ENCODE measurements at regions not wholly inside any gene's neighbourhood (a gene's known extent, or its start where the extent isn't known, plus 50 kb on each side); places are given as distances from the start of the nearest gene placed in this dataset.

DNA sequence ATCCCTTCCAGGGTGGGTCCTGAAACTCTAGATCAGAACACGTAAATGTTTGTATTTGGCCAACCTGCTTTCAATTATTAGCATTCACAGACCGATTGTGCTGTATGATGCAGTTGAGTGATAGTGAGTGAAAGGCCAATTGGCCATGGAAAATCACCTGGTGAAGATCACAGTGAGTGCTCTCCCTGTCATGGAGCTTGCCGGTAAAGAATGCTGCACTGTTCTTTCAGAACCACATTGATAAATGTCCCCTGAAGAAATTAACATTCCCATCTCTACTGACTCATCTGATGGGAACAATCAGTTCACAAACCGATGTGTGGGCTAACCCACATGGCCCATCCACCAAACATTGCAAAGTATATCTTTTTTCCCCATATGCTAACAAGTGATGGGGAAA is 324.8 kb upstream of the TBL1XR1 start:
- in situ Hi-C loops (cut with MboI; ENCODE audit: low pct_unique_long_range_greater_than_20kb, low sequenced_read_pairs, unreplicated experiment), result no loop called here
- TF ChIP-seq, protein P1, sequence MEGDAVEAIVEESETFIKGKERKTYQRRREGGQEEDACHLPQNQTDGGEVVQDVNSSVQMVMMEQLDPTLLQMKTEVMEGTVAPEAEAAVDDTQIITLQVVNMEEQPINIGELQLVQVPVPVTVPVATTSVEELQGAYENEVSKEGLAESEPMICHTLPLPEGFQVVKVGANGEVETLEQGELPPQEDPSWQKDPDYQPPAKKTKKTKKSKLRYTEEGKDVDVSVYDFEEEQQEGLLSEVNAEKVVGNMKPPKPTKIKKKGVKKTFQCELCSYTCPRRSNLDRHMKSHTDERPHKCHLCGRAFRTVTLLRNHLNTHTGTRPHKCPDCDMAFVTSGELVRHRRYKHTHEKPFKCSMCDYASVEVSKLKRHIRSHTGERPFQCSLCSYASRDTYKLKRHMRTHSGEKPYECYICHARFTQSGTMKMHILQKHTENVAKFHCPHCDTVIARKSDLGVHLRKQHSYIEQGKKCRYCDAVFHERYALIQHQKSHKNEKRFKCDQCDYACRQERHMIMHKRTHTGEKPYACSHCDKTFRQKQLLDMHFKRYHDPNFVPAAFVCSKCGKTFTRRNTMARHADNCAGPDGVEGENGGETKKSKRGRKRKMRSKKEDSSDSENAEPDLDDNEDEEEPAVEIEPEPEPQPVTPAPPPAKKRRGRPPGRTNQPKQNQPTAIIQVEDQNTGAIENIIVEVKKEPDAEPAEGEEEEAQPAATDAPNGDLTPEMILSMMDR (IDR thresholded peaks at IDR 0.05; ENCODE audit: extremely low read depth, insufficient read depth, missing control alignments), result no peak
- DNase-seq (ENCODE audit: low spot score), result no peak

DNA sequence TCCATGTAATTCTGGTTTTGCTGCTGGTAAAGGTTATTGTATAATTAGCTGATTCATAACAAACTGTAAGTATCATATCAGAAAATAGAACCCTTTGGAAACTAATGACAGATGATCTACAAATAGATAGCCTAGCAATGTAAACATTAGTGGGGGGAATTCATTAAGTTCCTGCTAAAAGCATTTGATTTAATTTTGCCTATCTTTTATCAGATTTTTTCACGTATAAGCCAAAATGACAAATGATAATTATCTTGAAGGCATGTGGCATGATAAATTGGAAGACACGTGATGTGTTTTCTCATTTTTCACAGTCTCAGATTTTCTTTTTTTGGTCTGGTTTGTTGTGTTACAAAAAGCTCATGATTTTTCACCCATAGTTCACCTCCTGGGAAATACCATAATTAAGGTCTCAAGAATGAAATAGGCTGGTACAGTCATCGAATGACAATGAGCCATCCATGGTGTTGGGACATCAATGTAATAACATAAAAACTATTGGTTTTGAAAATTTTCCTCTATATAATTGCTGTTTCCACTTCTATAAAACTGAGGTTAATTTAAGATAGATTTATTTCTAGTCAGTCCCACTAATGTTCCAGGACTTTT is 325.9 kb upstream of the TBL1XR1 start:
- in situ Hi-C loops (cut with MboI; ENCODE audit: low pct_unique_long_range_greater_than_20kb, low sequenced_read_pairs, unreplicated experiment), result no loop called here
- no peak for DNase-seq (ENCODE audit: low spot score)
- TF ChIP-seq, protein P1 (IDR thresholded peaks at IDR 0.05; ENCODE audit: extremely low read depth, insufficient read depth, missing control alignments), result no peak

DNA sequence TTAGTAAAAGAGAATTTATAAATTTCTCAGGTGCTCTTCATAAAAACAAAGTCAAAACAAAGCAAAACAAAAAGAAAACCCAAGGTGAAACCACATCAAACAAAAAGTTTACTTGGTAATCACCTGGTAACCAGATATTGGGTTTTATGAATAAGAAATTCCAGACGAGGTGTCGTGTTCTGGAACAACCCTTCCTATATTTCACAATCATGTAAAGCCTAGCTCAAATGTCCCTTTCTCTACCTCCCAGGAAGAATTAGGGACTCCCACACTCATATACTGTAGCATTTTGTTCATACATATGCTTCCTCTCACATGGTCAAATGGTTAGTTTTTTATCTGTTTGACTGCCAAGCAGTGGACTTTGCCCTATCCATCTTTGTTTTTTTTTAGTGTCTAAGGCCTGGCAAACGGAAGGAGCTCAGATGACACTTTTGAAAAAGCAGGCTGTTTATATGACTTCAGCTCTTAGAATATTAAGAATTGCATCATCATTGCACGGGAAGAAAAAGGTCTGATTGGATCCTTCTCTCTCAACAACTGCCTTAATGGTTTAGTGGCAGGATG is 326.7 kb upstream of the TBL1XR1 start:
- in situ Hi-C loops (cut with MboI; ENCODE audit: low pct_unique_long_range_greater_than_20kb, low sequenced_read_pairs, unreplicated experiment), result no loop called here
- TF ChIP-seq, protein P1 (IDR thresholded peaks at IDR 0.05; ENCODE audit: extremely low read depth, insufficient read depth, missing control alignments), result no peak
- DNase-seq (ENCODE audit: low spot score), result no peak

DNA sequence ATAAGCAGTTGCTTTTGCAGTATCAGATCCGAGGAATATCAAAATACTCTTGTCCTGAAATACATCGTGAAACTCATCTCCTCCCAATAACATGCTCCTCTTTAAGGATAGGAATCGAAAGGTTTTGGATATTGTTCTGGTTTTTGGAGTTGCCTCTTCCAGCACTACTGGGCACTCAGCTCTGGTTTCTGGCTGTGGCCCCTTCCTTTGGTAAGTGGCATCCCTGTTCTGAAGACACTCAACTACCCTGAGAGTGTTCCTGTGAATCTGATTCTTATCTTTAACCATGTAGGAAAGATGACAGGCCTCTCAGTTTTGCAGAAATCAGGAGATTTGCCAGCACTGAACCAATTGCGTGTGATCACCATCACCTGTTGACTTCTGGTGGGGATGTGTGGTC is 327.5 kb upstream of the TBL1XR1 start:
- no peak for DNase-seq (ENCODE audit: low spot score)
- TF ChIP-seq, protein P1 (IDR thresholded peaks at IDR 0.05; ENCODE audit: extremely low read depth, insufficient read depth, missing control alignments), result no peak
- in situ Hi-C loops (cut with MboI; ENCODE audit: low pct_unique_long_range_greater_than_20kb, low sequenced_read_pairs, unreplicated experiment), result no loop called here

DNA sequence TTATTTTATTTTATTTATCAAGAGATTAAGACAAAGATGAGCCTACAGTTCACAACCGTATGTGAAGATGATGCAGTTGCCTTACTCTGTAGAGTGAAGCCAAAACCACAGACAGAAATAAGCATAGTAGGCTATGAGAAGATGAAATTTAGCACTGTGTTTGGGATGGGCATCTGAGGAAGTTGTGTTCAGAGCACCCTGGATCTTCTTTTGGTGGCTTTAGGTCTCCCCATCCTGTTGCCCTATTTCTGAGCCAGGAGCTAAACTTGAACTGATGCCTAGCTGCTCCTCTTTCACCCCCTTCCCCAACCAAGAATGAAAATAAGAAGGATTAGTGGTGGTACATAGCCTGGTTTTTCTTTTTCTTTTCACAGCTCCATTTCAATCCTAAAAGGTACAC is 328.1 kb upstream of the TBL1XR1 start:
- no peak for DNase-seq (ENCODE audit: low spot score)
- TF ChIP-seq, protein P1 (IDR thresholded peaks at IDR 0.05; ENCODE audit: extremely low read depth, insufficient read depth, missing control alignments), result no peak
- in situ Hi-C loops (cut with MboI; ENCODE audit: low pct_unique_long_range_greater_than_20kb, low sequenced_read_pairs, unreplicated experiment), result no loop called here

DNA sequence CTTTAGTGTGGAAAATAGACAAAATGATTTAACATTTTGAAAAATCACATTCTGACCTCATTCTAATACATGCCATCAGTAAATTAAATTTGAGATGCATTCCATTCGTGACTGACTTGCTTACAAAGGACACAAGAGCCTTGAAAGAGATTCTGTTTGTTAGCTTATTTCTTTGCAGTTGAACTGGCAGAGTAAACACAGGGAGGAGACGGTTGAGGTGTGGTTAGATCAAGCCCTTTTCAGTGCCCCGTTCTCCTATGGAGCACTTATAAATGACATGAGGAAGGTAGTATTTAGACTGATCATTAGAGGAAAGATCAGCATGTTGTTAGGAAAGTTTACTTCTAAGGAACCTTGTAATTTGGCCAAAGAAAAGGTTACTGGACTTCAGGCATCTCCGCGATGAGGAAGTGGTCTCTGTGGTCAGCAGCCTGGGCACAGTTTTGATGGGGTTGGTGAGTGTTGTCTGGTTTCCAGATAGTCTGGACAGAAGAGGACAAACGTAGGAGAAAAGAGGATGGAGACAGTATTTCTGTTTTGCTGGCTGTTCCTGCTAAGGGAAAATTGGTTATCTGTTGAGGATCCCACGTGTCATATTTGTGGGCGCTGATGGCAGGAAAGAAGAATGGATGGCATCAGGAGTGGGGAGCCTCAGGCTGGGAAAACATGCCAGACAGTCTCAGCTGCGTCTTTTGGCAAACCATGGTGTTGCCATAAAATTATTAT is 328.9 kb upstream of the TBL1XR1 start:
- no peak for DNase-seq (ENCODE audit: low spot score)
- TF ChIP-seq, protein P1 (IDR thresholded peaks at IDR 0.05; ENCODE audit: extremely low read depth, insufficient read depth, missing control alignments), result no peak
- in situ Hi-C loops (cut with MboI; ENCODE audit: low pct_unique_long_range_greater_than_20kb, low sequenced_read_pairs, unreplicated experiment), result no loop called here
